Small intestine (tissue), 7 donors: ENCODE measurements at regions not wholly inside any gene's neighbourhood (a gene's known extent, or its start where the extent isn't known, plus 50 kb on each side); places are given as distances from the start of the nearest gene placed in this dataset.

ENCODE experiments used
- DNase-seq, 2 donors: peaks; one replicate each; pipeline versions ENCODE4 v3.0.0 to v3.0.0-alpha.2; 2013
- FAIRE-seq: peaks from 2 replicates; lab custom pipeline; 2012; peaks lifted over from hg19 to GRCh38; lab: Jason Lieb, UNC
- H3K27ac ChIP-seq, 3 donors: one replicate each; pipeline ENCODE4 v1.5.1; 2013; ENCODE audit warnings: low read length in 2 of 3, mild to moderate bottlenecking in 2 of 3, control low read depth in 1 of 3, inconsistent platforms in 1 of 3, low read depth in 1 of 3, moderate library complexity in 1 of 3
- H3K27me3 ChIP-seq, 3 donors: one replicate each; pipeline ENCODE4 v1.6.1; 2013; ENCODE audit warnings: low read length in 3 of 3, inconsistent platforms in 1 of 3; ENCODE audit not compliant: control insufficient read depth in 3 of 3, insufficient read depth in 3 of 3
- H3K36me3 ChIP-seq, 3 donors: one replicate each; pipeline ENCODE4 v1.6.1; 2013; ENCODE audit warnings: low read length in 3 of 3, inconsistent platforms in 1 of 3, low read depth in 1 of 3, mild to moderate bottlenecking in 1 of 3, moderate library complexity in 1 of 3; ENCODE audit not compliant: control insufficient read depth in 3 of 3, insufficient read depth in 2 of 3
- H3K4me1 ChIP-seq, 3 donors: one replicate each; pipeline ENCODE4 v1.6.1; 2013; ENCODE audit warnings: low read length in 2 of 3, inconsistent platforms in 1 of 3, low read depth in 1 of 3, mild to moderate bottlenecking in 1 of 3, moderate library complexity in 1 of 3; ENCODE audit not compliant: control insufficient read depth in 3 of 3, insufficient read depth in 2 of 3
- H3K4me3 ChIP-seq, 3 donors: one replicate each; pipeline ENCODE4 v1.5.1; 2013; ENCODE audit warnings: low read length in 3 of 3, control low read depth in 1 of 3, inconsistent platforms in 1 of 3, low read depth in 1 of 3, mild to moderate bottlenecking in 1 of 3, moderate library complexity in 1 of 3
- H3K9me3 ChIP-seq, 2 donors: one replicate each; pipeline ENCODE4 v1.6.1; 2013; ENCODE audit warnings: low read depth in 1 of 2, low read length in 1 of 2; ENCODE audit not compliant: control insufficient read depth in 2 of 2, insufficient read depth in 1 of 2
- WGBS, 3 donors: extraction: QIAGEN DNeasy Blood & Tissue Kit; methylation state at CpG; one replicate each; pipeline ENCODE4 v1.1.7; 2013; 5-methylcytosine and 5-hydroxymethylcytosine counted together
- donor health status: healthy with polysubstance abuse.
- donor health status: control.
- donor health status: control.
- donor health status: Bipolar disorder and iron deficiency.
- donor health status: healthy.

- Histone ChIP-seq H3K27ac (peak overlapping the region in 1 of 3 donors; percentile 66), H3K9me3 (peaks cover 0 to 6% of the 10 kb centered on the region in 2 donors), H3K4me3 (no peak overlapping the region), H3K27me3 (no peaks in the 10 kb centered on the region), H3K4me1 (peaks cover 0 to 10% (median 0%) of the 10 kb centered on the region in 3 donors), H3K36me3 (no peaks in the 10 kb centered on the region)
- peak in 1 of 2 donors; percentile 17 for DNase-seq
- FAIRE-seq = no peak
- 89 to 100% (median 93%) methylated on average over 1 of the region's 1 CpG for WGBS, 3 donors
These were observed 64.8 kb downstream of the PTHLH start for GRCh38 chr12:27907766-27908165.

- no peaks in the 10 kb centered on the region for H3K36me3 ChIP-seq
- 80 to 90% (median 83%) methylated on average over 3 of the region's 3 CpGs for WGBS, 3 donors
- no peak for FAIRE-seq
- H3K9me3 ChIP-seq = peaks cover 0 to 6% of the 10 kb centered on the region in 2 donors
- H3K27me3 ChIP-seq = no peaks in the 10 kb centered on the region
- H3K4me1 ChIP-seq = peaks cover 0 to 10% (median 0%) of the 10 kb centered on the region in 3 donors
- DNase-seq = no peak
- H3K27ac ChIP-seq = peak overlapping the region in 1 of 3 donors; percentile 66
- H3K4me3 ChIP-seq = no peak overlapping the region
These were observed 65.7 kb downstream of the PTHLH start for GRCh38 chr12:27906658-27907473.

- no peak overlapping the region for H3K4me3 ChIP-seq
- no peak for DNase-seq
- 83 to 85% (median 85%) methylated on average over 3 of the region's 3 CpGs for WGBS, 3 donors
- no peaks in the 10 kb centered on the region for H3K27me3 ChIP-seq
- H3K9me3 ChIP-seq = peaks cover 0 to 6% of the 10 kb centered on the region in 2 donors
- no peak for FAIRE-seq
- peaks cover 0 to 10% (median 0%) of the 10 kb centered on the region in 3 donors for H3K4me1 ChIP-seq
- H3K36me3 ChIP-seq = no peaks in the 10 kb centered on the region
- H3K27ac ChIP-seq = no peak overlapping the region
These were observed 66.4 kb downstream of the PTHLH start for GRCh38 chr12:27906127-27906500.

GRCh38 chr12:27905285-27906126, 67.0 kb downstream of the PTHLH start:
- Histone ChIP-seq H3K27ac (no peak overlapping the region), H3K4me1 (peaks cover 0 to 10% (median 0%) of the 10 kb centered on the region in 3 donors), H3K4me3 (no peak overlapping the region), H3K27me3 (no peaks in the 10 kb centered on the region), H3K36me3 (no peaks in the 10 kb centered on the region), H3K9me3 (peaks cover 0 to 6% of the 10 kb centered on the region in 2 donors)
- no peak for FAIRE-seq
- WGBS, 3 donors = 72 to 83% (median 78%) methylated on average over 6 of the region's 6 CpGs
- no peak for DNase-seq

GRCh38 chr12:27902651-27903050, 69.9 kb downstream of the PTHLH start:
- H3K27ac ChIP-seq = no peak overlapping the region
- no peaks in the 10 kb centered on the region for H3K36me3 ChIP-seq
- peaks cover 0 to 10% (median 0%) of the 10 kb centered on the region in 3 donors for H3K4me1 ChIP-seq
- no peak for DNase-seq
- peaks cover 0 to 6% of the 10 kb centered on the region in 2 donors for H3K9me3 ChIP-seq
- no peak for FAIRE-seq
- no peaks in the 10 kb centered on the region for H3K27me3 ChIP-seq
- H3K4me3 ChIP-seq = no peak overlapping the region
- WGBS, 3 donors = 89 to 95% (median 93%) methylated on average over 3 of the region's 3 CpGs

GRCh38 chr12:27901959-27902358, 70.6 kb downstream of the PTHLH start:
- Histone ChIP-seq H3K4me1 (peaks cover 0 to 6% (median 0%) of the 10 kb centered on the region in 3 donors), H3K9me3 (peaks cover 0 to 6% of the 10 kb centered on the region in 2 donors), H3K27me3 (no peaks in the 10 kb centered on the region), H3K36me3 (no peaks in the 10 kb centered on the region), H3K4me3 (no peak overlapping the region), H3K27ac (no peak overlapping the region)
- no peak for DNase-seq
- no peak for FAIRE-seq
- 38 to 45% (median 45%) methylated on average over 3 of the region's 3 CpGs for WGBS, 3 donors

GRCh38 chr12:27900920-27901879, 71.3 kb downstream of the PTHLH start:
- no peak for FAIRE-seq
- DNase-seq = no peak

More at GRCh38 chr12:27900920-27901879, 71.3 kb downstream of the PTHLH start:
- no peaks in the 10 kb centered on the region for H3K27me3 ChIP-seq
- no peak overlapping the region for H3K27ac ChIP-seq
- peaks cover 0 to 3% (median 0%) of the 10 kb centered on the region in 3 donors for H3K4me1 ChIP-seq
- H3K36me3 ChIP-seq = no peaks in the 10 kb centered on the region
- no peak overlapping the region for H3K4me3 ChIP-seq
- peaks cover 0 to 5% of the 10 kb centered on the region in 2 donors for H3K9me3 ChIP-seq
- 73 to 80% (median 76%) methylated on average over 8 of the region's 8 CpGs for WGBS, 3 donors
